Natural killer cell (primary cell): ENCODE measurements at regions not wholly inside any gene's neighbourhood (a gene's known extent, or its start where the extent isn't known, plus 50 kb on each side); places are given as distances from the start of the nearest gene placed in this dataset.

Source experiments
- ATAC-seq, 3 donors: fragments of 150-1000 bp in 2 of 3; fragments of 200-7000 bp in 1 of 3; cut with Tn5 transposase; 1 replicate in 1 of 3; 2 replicates in 2 of 3; pipeline ENCODE4 v1.10.0; 2021; ENCODE audit warnings: mild to moderate bottlenecking in 2 of 3, moderate library complexity in 2 of 3
- DNase-seq, 2 donors: peaks; one replicate each; pipeline versions ENCODE4 v3.0.0 to v3.0.0-alpha.2; 2013 to 2021; ENCODE audit warnings: mixed read lengths in 1 of 2
- H3K27ac ChIP-seq: one replicate; pipeline ENCODE4 v1.5.1; 2013; ENCODE audit warnings: mild to moderate bottlenecking, low read length
- H3K27me3 ChIP-seq: one replicate; pipeline ENCODE4 v1.6.1; 2013; ENCODE audit warnings: low read length; ENCODE audit not compliant: control insufficient read depth, insufficient read depth
- H3K36me3 ChIP-seq: one replicate; pipeline ENCODE4 v1.6.1; 2013; ENCODE audit warnings: low read length; ENCODE audit not compliant: control insufficient read depth, insufficient read depth
- H3K4me1 ChIP-seq: one replicate; pipeline ENCODE4 v1.6.1; 2013; ENCODE audit warnings: low read length; ENCODE audit not compliant: control insufficient read depth, insufficient read depth
- H3K4me3 ChIP-seq: one replicate; pipeline ENCODE4 v1.5.1; 2013; ENCODE audit warnings: low read length
- H3K9me3 ChIP-seq: one replicate; pipeline ENCODE4 v1.6.1; 2013; ENCODE audit warnings: low read length; ENCODE audit not compliant: control insufficient read depth, insufficient read depth
- H3K27ac Mint-ChIP-seq, 2 donors: one replicate each; pipeline ENCODE4 v1.8.0; 2022; ENCODE audit warnings: mild to moderate bottlenecking in 2 of 2, mixed read lengths in 2 of 2, moderate library complexity in 1 of 2
- H3K27me3 Mint-ChIP-seq, 2 donors: one replicate each; pipeline ENCODE4 v1.8.0; 2022; ENCODE audit warnings: low read depth in 2 of 2, mixed read lengths in 2 of 2
- H3K36me3 Mint-ChIP-seq: one replicate; pipeline ENCODE4 v1.8.0; 2022; ENCODE audit warnings: mixed read lengths
- H3K4me1 Mint-ChIP-seq, 2 donors: one replicate each; pipeline ENCODE4 v1.8.0; 2022; ENCODE audit warnings: mixed read lengths in 2 of 2
- H3K4me3 Mint-ChIP-seq: one replicate; pipeline ENCODE4 v1.8.0; 2022; ENCODE audit warnings: mild to moderate bottlenecking, moderate library complexity, mixed read lengths
- H3K9me3 Mint-ChIP-seq, 2 donors: one replicate each; pipeline ENCODE4 v1.8.0; 2022; ENCODE audit warnings: mixed read lengths in 2 of 2
- CTCF ChIP-seq: fragments of 200-600 bp; IDR thresholded peaks from one replicate; pipeline ENCODE4 v1.8.0; 2022; ENCODE audit warnings: antibody characterized with exemption
- WGBS: methylation state at CpG from one replicate; pipeline ENCODE4 v1.1.7; 2013; ENCODE audit warnings: missing lambda C conversion rate; ENCODE audit not compliant: insufficient coverage; 5-methylcytosine and 5-hydroxymethylcytosine counted together
- intact Hi-C: fragments of 100-400 bp; cut with micrococcal nuclease; formaldehyde crosslinking; loops from one replicate; pipeline ENCODE4 v1.14.2; 2022

GRCh38 chr3:82178291-82178690 is 416.8 kb upstream of the GBE1 start:
- Mint-ChIP-seq H3K27ac (no peak overlapping the region), H3K27me3 (no peaks in the 10 kb centered on the region), H3K4me1 (no peaks in the 10 kb centered on the region), H3K4me3 (no peak overlapping the region), H3K36me3 (no peaks in the 10 kb centered on the region), H3K9me3 (peaks cover 5 to 6% of the 10 kb centered on the region in 2 donors)
- DNase-seq (no peak), ATAC-seq (no peak)
- no peaks in the 10 kb centered on the region for H3K4me1 ChIP-seq
- H3K4me3 ChIP-seq = no peak overlapping the region
- no peaks in the 10 kb centered on the region for H3K27me3 ChIP-seq
- no CpG with 5 or more reads among the region's 3 CpGs for WGBS
- intact Hi-C loops = no loop called here
- no peaks in the 10 kb centered on the region for H3K36me3 ChIP-seq
- no peak for TF ChIP-seq CTCF
- no peak overlapping the region for H3K27ac ChIP-seq
- H3K9me3 ChIP-seq = no peaks in the 10 kb centered on the region

GRCh38 chr3:82177774-82178173 is 416.3 kb upstream of the GBE1 start:
- no peak for ATAC-seq
- peaks cover 5 to 6% of the 10 kb centered on the region in 2 donors for H3K9me3 Mint-ChIP-seq
- no peaks in the 10 kb centered on the region for H3K4me1 Mint-ChIP-seq

GRCh38 chr3:82165266-82165665 is 403.8 kb upstream of the GBE1 start:
- Histone ChIP-seq H3K27me3 (no peaks in the 10 kb centered on the region), H3K4me1 (no peaks in the 10 kb centered on the region), H3K9me3 (no peaks in the 10 kb centered on the region), H3K27ac (no peak overlapping the region), H3K36me3 (no peaks in the 10 kb centered on the region), H3K4me3 (no peak overlapping the region)
- Mint-ChIP-seq H3K36me3 (no peaks in the 10 kb centered on the region), H3K27ac (no peak overlapping the region), H3K4me3 (no peak overlapping the region), H3K9me3 (peaks cover 8% of the 10 kb centered on the region in 2 donors), H3K27me3 (no peaks in the 10 kb centered on the region), H3K4me1 (no peaks in the 10 kb centered on the region)
- ATAC-seq = no peak
- no CpG with 5 or more reads among the region's 1 CpG for WGBS
- no peak for TF ChIP-seq CTCF
- intact Hi-C loops = no loop called here
- no peak for DNase-seq

More at GRCh38 chr3:82177774-82178173, 416.3 kb upstream of the GBE1 start:
- Histone ChIP-seq H3K36me3 (no peaks in the 10 kb centered on the region), H3K4me1 (no peaks in the 10 kb centered on the region), H3K27me3 (no peaks in the 10 kb centered on the region), H3K4me3 (no peak overlapping the region), H3K9me3 (no peaks in the 10 kb centered on the region), H3K27ac (no peak overlapping the region)
- intact Hi-C loops = no loop called here
- no peak for DNase-seq
- Mint-ChIP-seq H3K36me3 (no peaks in the 10 kb centered on the region), H3K4me3 (no peak overlapping the region), H3K27me3 (no peaks in the 10 kb centered on the region), H3K27ac (no peak overlapping the region)
- no peak for TF ChIP-seq CTCF

- H3K27me3 Mint-ChIP-seq = no peaks in the 10 kb centered on the region
- no peak overlapping the region for H3K4me3 Mint-ChIP-seq
- no peaks in the 10 kb centered on the region for H3K9me3 ChIP-seq
- no peak overlapping the region for H3K27ac Mint-ChIP-seq
- DNase-seq (peak in 1 of 2 donors; percentile 3), ATAC-seq (no peak)
- peaks cover 5 to 6% of the 10 kb centered on the region in 2 donors for H3K9me3 Mint-ChIP-seq
- intact Hi-C loops = no loop called here
- no peak overlapping the region for H3K4me3 ChIP-seq
- no peaks in the 10 kb centered on the region for H3K36me3 ChIP-seq
- H3K36me3 Mint-ChIP-seq = no peaks in the 10 kb centered on the region
- TF ChIP-seq CTCF = no peak
- H3K27ac ChIP-seq = no peak overlapping the region
- H3K4me1 Mint-ChIP-seq = no peaks in the 10 kb centered on the region
- H3K4me1 ChIP-seq = no peaks in the 10 kb centered on the region
- WGBS = no CpG with 5 or more reads among the region's 1 CpG
- H3K27me3 ChIP-seq = no peaks in the 10 kb centered on the region
Measured at GRCh38 chr3:82163907-82164520, 402.6 kb upstream of the GBE1 start.
